Ascending aorta (tissue), 2 donors: ENCODE measurements at regions not wholly inside any gene's neighbourhood (a gene's known extent, or its start where the extent isn't known, plus 50 kb on each side); places are given as distances from the start of the nearest gene placed in this dataset.
A peak's percentile ranks its signal among the peaks of the same experiment; 100 is the strongest.
"Not testable (repeated sequence)": the region's sequence is repeated elsewhere in the genome, so short reads cannot be mapped to it uniquely, and the experiment has no call there.

Experiments
- DNase-seq, 2 donors: peaks; one replicate each; pipeline ENCODE4 v3.0.0-alpha.2; 2019; ENCODE audit warnings: low spot score in 2 of 2
- H3K27ac ChIP-seq, 2 donors: fragments of 200-600 bp; sonication (generic); one replicate each; pipeline ENCODE4 v1.5.1; 2016 to 2017; ENCODE audit warnings: mild to moderate bottlenecking in 1 of 2
- H3K27me3 ChIP-seq: fragments of 200-600 bp; sonication (generic); one replicate; pipeline ENCODE4 v1.5.1; 2017
- H3K36me3 ChIP-seq, 2 donors: fragments of 200-600 bp; sonication (generic); one replicate each; pipeline ENCODE4 v1.5.1; 2016
- H3K4me1 ChIP-seq, 2 donors: fragments of 200-600 bp; sonication (generic); one replicate each; pipeline ENCODE4 v1.5.1; 2016 to 2017; ENCODE audit warnings: mild to moderate bottlenecking in 1 of 2
- H3K4me3 ChIP-seq, 2 donors: fragments of 200-600 bp; sonication (generic); one replicate each; pipeline ENCODE4 v1.5.1; 2016 to 2017; ENCODE audit warnings: mild to moderate bottlenecking in 1 of 2
- H3K9me3 ChIP-seq, 2 donors: fragments of 200-600 bp; sonication (generic); one replicate each; pipeline ENCODE4 v1.5.1; 2016
- intact Hi-C: fragments of 100-400 bp; cut with DNase I; formaldehyde crosslinking; loops from one replicate; pipeline ENCODE4 v1.15.1; 2023
- TF ChIP-seq, protein P1 (sequence below), 3 experiments: fragments of 200-600 bp in 2 of 3; fragments of 450-650 bp in 1 of 3; sonication (generic) in 2 of 3; IDR thresholded peaks; one replicate each; pipeline ENCODE4 v1.5.1; 2016 to 2019; ENCODE audit warnings: antibody characterized with exemption in 3 of 3, mild to moderate bottlenecking in 1 of 3, moderate library complexity in 1 of 3

DNA sequence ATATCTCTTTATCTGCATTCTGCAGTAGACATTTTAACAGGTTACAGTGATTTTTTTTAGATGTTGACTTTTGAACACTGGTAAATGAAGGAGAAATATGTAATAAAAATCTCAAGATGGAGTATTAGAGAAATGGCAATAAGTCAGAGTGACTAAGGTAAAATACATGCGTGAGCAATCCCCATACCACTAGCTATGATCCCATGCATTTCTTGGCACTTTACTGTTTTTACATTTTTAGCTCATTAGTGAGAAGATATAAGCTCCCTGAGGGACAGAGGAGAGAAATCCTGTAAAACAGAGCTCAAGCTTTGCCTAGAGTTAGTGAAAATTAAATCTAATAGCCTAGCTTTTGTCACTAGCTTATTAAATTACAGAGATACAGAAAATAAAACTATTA, 181.9 kb upstream of the TRPM3 start:
- Histone ChIP-seq H3K27me3 (no peaks in the 10 kb centered on the region), H3K36me3 (no peaks in the 10 kb centered on the region), H3K4me3 (no peak overlapping the region), H3K9me3 (no peaks in the 10 kb centered on the region), H3K27ac (no peak overlapping the region), H3K4me1 (no peaks in the 10 kb centered on the region)
- intact Hi-C loops, result no loop called here
- DNase-seq, result no peak
- TF ChIP-seq, protein P1, sequence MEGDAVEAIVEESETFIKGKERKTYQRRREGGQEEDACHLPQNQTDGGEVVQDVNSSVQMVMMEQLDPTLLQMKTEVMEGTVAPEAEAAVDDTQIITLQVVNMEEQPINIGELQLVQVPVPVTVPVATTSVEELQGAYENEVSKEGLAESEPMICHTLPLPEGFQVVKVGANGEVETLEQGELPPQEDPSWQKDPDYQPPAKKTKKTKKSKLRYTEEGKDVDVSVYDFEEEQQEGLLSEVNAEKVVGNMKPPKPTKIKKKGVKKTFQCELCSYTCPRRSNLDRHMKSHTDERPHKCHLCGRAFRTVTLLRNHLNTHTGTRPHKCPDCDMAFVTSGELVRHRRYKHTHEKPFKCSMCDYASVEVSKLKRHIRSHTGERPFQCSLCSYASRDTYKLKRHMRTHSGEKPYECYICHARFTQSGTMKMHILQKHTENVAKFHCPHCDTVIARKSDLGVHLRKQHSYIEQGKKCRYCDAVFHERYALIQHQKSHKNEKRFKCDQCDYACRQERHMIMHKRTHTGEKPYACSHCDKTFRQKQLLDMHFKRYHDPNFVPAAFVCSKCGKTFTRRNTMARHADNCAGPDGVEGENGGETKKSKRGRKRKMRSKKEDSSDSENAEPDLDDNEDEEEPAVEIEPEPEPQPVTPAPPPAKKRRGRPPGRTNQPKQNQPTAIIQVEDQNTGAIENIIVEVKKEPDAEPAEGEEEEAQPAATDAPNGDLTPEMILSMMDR (IDR thresholded peaks at IDR 0.05), result no peak

DNA sequence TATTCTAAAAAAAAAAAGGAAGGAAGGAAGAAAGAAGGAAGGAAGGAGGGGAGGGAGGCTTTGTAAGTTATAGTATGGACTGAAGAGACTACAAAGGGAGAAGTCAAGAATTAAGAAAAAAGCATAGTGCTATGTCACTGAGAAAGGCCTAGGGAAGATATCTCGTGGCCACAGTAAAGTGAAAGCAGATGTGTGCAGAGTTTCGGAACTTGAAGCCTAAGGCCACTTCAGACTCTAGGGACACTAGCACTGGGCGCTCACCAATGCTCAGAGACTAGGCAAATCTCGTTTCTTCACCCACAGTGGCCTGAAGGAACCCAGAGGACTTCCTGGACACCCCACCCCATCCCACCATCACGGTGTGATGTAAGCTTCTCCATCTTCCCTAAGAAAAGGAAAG, 181.4 kb upstream of the TRPM3 start:
- Histone ChIP-seq H3K36me3 (no peaks in the 10 kb centered on the region), H3K4me3 (no peak overlapping the region), H3K27me3 (no peaks in the 10 kb centered on the region), H3K4me1 (no peaks in the 10 kb centered on the region), H3K27ac (no peak overlapping the region), H3K9me3 (no peaks in the 10 kb centered on the region)
- no peak for DNase-seq
- TF ChIP-seq, protein P1 (IDR thresholded peaks at IDR 0.05), result no peak
- intact Hi-C loops, result no loop called here

DNA sequence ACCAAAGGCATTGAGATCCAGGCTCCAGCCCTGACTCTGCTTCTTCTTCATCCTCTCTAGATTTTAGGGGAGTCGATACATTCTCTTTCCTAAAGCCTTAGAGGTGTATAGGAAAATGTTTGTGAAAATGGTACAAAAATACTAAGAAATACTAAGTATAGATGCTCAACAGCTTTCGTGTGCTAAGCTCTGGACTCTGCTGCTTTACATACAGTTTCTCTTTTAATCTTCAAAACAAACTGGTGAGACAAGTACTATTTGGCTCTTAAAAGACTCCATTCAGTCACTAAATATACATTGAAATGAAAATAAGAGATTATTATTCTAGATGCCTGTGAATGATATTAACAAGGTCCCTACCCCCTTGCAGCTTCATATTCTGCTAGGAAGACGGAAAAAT, 174.5 kb upstream of the TRPM3 start:
- Histone ChIP-seq H3K4me1 (no peaks in the 10 kb centered on the region), H3K9me3 (no peaks in the 10 kb centered on the region), H3K4me3 (no peak overlapping the region), H3K36me3 (no peaks in the 10 kb centered on the region), H3K27ac (no peak overlapping the region), H3K27me3 (no peaks in the 10 kb centered on the region)
- intact Hi-C loops, result no loop called here
- no peak for DNase-seq
- TF ChIP-seq, protein P1 (IDR thresholded peaks at IDR 0.05), result no peak

GRCh38 chr9:71286146-71286545, 164.7 kb upstream of the TRPM3 start:
- Histone ChIP-seq H3K27me3 (no peaks in the 10 kb centered on the region), H3K4me1 (no peaks in the 10 kb centered on the region), H3K36me3 (no peaks in the 10 kb centered on the region), H3K9me3 (no peaks in the 10 kb centered on the region), H3K27ac (no peak overlapping the region), H3K4me3 (no peak overlapping the region)
- no peak for DNase-seq
- TF ChIP-seq, protein P1 (IDR thresholded peaks at IDR 0.05), result no peak
- intact Hi-C loops, result no loop called here

DNA sequence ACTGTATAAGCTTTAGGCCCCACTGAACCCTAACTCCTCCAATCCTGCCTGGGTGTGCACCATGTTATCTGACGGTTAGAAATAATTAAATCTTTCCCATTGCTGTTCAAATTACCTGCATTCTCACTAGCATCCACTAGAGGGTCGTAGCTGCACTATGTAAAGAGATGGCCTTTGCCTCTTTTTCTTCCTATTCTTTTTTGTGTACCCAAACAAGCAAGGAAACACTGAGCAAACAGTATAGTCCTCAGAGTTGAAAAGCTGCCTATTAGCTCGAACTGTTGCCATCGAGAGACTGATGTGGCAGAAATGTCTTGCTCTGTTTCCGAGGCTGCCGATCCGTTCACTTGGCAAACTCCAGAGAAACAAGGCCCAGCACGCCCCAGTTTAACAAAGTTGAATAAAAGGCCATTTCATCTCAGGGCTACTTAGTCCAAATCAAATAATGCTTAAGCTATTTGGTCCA, 163.8 kb upstream of the TRPM3 start:
- TF ChIP-seq, protein P1 (IDR thresholded peaks at IDR 0.05), result peak; percentile 42 to 75 (median 74)
- Histone ChIP-seq H3K36me3 (no peaks in the 10 kb centered on the region), H3K9me3 (no peaks in the 10 kb centered on the region), H3K4me1 (no peaks in the 10 kb centered on the region), H3K27me3 (no peaks in the 10 kb centered on the region), H3K27ac (no peak overlapping the region), H3K4me3 (peak overlapping the region in 1 of 2 donors; percentile 26)
- intact Hi-C loops, result no loop called here
- DNase-seq, result no peak

DNA sequence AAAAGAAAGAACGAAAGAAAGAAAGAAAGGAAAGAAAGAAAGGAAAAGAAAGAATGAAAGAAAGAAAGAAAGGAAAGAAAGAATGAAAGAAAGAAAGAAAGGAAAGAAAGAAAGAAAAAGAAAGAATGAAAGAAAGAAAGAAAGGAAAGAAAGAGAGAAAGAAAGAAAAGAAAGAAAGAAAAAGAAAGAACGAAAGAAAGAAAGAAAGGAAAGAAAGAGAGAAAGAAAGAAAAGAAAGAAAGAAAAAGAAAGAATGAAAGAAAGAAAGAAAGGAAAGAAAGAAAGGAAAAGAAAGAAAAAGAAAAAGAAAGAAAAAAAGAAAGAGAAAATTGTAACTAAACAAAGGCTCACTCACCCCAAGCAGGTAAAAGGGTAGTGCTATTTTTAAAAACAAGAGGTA, 160.7 kb upstream of the TRPM3 start:
- DNase-seq, H3K27ac ChIP-seq, H3K36me3 ChIP-seq, H3K4me3 ChIP-seq, H3K4me1 ChIP-seq, H3K9me3 ChIP-seq, intact Hi-C loops, H3K27me3 ChIP-seq: not testable (repeated sequence)
